Osteoblast (primary cell): ENCODE measurements at regions not wholly inside any gene's neighbourhood (a gene's known extent, or its start where the extent isn't known, plus 50 kb on each side); places are given as distances from the start of the nearest gene placed in this dataset.

Experiments used
- DNase-seq: peaks from one replicate; pipeline ENCODE4 v3.0.0; 2011; ENCODE audit warnings: low spot score, mixed read lengths; ENCODE audit not compliant: insufficient read length; ENCODE audit errors: missing footprints
- H2AFZ ChIP-seq: 2 replicates; pipeline ENCODE4 v1.6.0; 2011; ENCODE audit warnings: mild to moderate bottlenecking, low read length
- H3K27ac ChIP-seq: 2 replicates; pipeline ENCODE4 v1.5.1; 2011; ENCODE audit warnings: mild to moderate bottlenecking, low read depth, low read length, moderate library complexity
- H3K27me3 ChIP-seq: 2 replicates; pipeline ENCODE4 v1.6.0; 2012; ENCODE audit warnings: mild to moderate bottlenecking, control low read depth, inconsistent platforms, low read length, moderate library complexity; ENCODE audit not compliant: insufficient read depth
- H3K36me3 ChIP-seq: 2 replicates; pipeline ENCODE4 v1.5.1; 2011; ENCODE audit warnings: mild to moderate bottlenecking, low read length, control low read depth, moderate library complexity; ENCODE audit not compliant: insufficient read depth
- H3K4me1 ChIP-seq: 2 replicates; pipeline ENCODE4 v1.5.1; 2011; ENCODE audit warnings: mild to moderate bottlenecking, low read length, control low read depth, moderate library complexity; ENCODE audit not compliant: insufficient read depth
- H3K4me2 ChIP-seq: 2 replicates; pipeline ENCODE4 v1.6.0; 2011; ENCODE audit warnings: mild to moderate bottlenecking, low read length; ENCODE audit not compliant: insufficient read depth
- H3K4me3 ChIP-seq: fragments of 200-600 bp; sonication (generic); 3 replicates; pipeline ENCODE4 v1.5.1; 2012; ENCODE audit warnings: mild to moderate bottlenecking, low read length, inconsistent platforms; ENCODE audit not compliant: insufficient read depth
- H3K79me2 ChIP-seq: 2 replicates; pipeline ENCODE4 v1.6.0; 2012; ENCODE audit warnings: mild to moderate bottlenecking, low read length, control low read depth, inconsistent platforms; ENCODE audit not compliant: insufficient read depth
- H3K9me3 ChIP-seq: 2 replicates; pipeline ENCODE4 v1.5.1; 2011; ENCODE audit warnings: low read depth, low read length, control low read depth
- H4K20me1 ChIP-seq: 2 replicates; pipeline ENCODE4 v1.6.0; 2012; ENCODE audit warnings: mild to moderate bottlenecking, low read length, control low read depth; ENCODE audit not compliant: insufficient read depth
- CTCF ChIP-seq: IDR thresholded peaks from 2 replicates; pipeline ENCODE4 v1.5.1; 2011; ENCODE audit warnings: mild to moderate bottlenecking, low read depth, low read length, moderate library complexity; ENCODE audit errors: extremely low read depth

- Histone ChIP-seq H4K20me1 (no peaks in the 10 kb centered on the region), H3K79me2 (no peaks in the 10 kb centered on the region), H3K4me1 (no peaks in the 10 kb centered on the region), H3K27ac (no peak overlapping the region), H2AFZ (no peak overlapping the region), H3K4me3 (no peak overlapping the region), H3K36me3 (no peaks in the 10 kb centered on the region), H3K4me2 (no peak overlapping the region), H3K9me3 (no peaks in the 10 kb centered on the region), H3K27me3 (no peaks in the 10 kb centered on the region)
- no peak for DNase-seq
- no peak for TF ChIP-seq CTCF
Measured at GRCh38 chr3:76199382-76199781, 414.0 kb upstream of the ZNF717 start.

- TF ChIP-seq CTCF = no peak
Measured at GRCh38 chr3:76203578-76203977, 418.2 kb upstream of the ZNF717 start.

GRCh38 chr3:76206346-76206745, 421.0 kb upstream of the ZNF717 start:
- H3K27ac ChIP-seq = no peak overlapping the region

More at GRCh38 chr3:76203578-76203977, 418.2 kb upstream of the ZNF717 start:
- Histone ChIP-seq H3K4me2 (no peak overlapping the region), H3K4me3 (no peak overlapping the region), H3K27ac (no peak overlapping the region), H3K36me3 (no peaks in the 10 kb centered on the region), H3K4me1 (no peaks in the 10 kb centered on the region), H3K9me3 (peaks cover 4% of the 10 kb centered on the region), H3K27me3 (no peaks in the 10 kb centered on the region), H3K79me2 (no peaks in the 10 kb centered on the region), H2AFZ (no peak overlapping the region), H4K20me1 (no peaks in the 10 kb centered on the region)
- DNase-seq = no peak

GRCh38 chr3:76212679-76213078, 427.3 kb upstream of the ZNF717 start:
- H3K27ac ChIP-seq = no peak overlapping the region
- H3K4me3 ChIP-seq = no peak overlapping the region
- H3K4me2 ChIP-seq = no peak overlapping the region
- no peaks in the 10 kb centered on the region for H3K27me3 ChIP-seq
- H3K4me1 ChIP-seq = no peaks in the 10 kb centered on the region
- no peak for TF ChIP-seq CTCF
- H3K9me3 ChIP-seq = no peaks in the 10 kb centered on the region
- no peaks in the 10 kb centered on the region for H4K20me1 ChIP-seq
- no peaks in the 10 kb centered on the region for H3K36me3 ChIP-seq
- H2AFZ ChIP-seq = no peak overlapping the region
- DNase-seq = no peak
- no peaks in the 10 kb centered on the region for H3K79me2 ChIP-seq

More at GRCh38 chr3:76206346-76206745, 421.0 kb upstream of the ZNF717 start:
- Histone ChIP-seq H2AFZ (no peak overlapping the region), H3K27me3 (no peaks in the 10 kb centered on the region), H3K36me3 (no peaks in the 10 kb centered on the region), H3K4me1 (no peaks in the 10 kb centered on the region), H3K4me2 (no peak overlapping the region), H3K9me3 (peaks cover 4% of the 10 kb centered on the region), H3K79me2 (no peaks in the 10 kb centered on the region), H4K20me1 (no peaks in the 10 kb centered on the region), H3K4me3 (no peak overlapping the region)
- no peak for TF ChIP-seq CTCF
- no peak for DNase-seq
